ENCODE measurements at regions not wholly inside any gene's neighbourhood (a gene's known extent, or its start where the extent isn't known, plus 50 kb on each side); places are given as distances from the start of the nearest gene placed in this dataset.
"Not testable (repeated sequence)": the region's sequence is repeated elsewhere in the genome, so short reads cannot be mapped to it uniquely, and the experiment has no call there.

DNA sequence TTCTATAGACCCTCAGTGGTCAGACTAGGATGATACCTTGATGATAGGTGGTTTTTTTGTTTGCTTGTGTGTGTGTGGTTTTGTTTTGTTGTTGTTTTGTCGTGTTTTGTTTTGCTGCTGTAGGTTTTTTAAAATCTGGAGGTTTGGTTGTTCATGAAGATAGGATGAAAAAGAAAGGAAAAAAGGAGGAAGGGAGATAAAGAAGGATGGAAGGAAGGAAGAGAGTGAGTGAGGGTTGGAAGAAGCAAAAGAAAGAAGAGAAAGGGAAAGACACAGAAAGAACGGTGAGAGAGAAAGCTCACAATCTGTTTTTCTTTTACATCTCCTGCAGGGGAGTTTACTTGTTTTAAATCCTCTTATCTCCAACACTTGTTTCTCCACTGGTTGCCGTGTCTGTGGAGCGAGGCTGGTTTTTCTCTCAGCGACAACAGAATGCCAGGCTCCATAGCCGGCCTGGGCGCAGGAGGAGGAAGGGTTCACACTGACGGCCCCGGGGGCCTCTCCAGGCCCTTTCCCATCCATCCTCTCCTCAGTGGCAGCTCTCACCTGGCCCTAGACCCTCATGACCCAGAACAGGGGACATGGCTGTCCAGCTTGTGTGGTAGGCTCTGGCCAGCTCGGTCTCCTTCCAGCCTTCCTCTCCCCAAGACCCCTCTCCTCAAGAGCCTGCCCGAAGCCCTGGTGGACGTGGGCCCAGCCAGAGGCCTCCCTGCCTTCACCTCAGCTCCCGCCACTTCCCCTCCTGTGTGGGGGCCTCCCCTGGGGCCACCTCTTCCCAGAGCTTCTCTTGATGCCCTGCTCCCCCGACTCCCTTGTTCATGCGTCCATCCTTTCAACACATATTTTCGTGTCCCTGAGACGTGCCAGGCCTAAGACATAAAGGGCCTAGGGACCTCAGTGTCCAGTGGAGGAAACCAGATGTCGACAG lies 168.4 kb downstream of the VEGFA start:
- no peak for DNase-seq

DNA sequence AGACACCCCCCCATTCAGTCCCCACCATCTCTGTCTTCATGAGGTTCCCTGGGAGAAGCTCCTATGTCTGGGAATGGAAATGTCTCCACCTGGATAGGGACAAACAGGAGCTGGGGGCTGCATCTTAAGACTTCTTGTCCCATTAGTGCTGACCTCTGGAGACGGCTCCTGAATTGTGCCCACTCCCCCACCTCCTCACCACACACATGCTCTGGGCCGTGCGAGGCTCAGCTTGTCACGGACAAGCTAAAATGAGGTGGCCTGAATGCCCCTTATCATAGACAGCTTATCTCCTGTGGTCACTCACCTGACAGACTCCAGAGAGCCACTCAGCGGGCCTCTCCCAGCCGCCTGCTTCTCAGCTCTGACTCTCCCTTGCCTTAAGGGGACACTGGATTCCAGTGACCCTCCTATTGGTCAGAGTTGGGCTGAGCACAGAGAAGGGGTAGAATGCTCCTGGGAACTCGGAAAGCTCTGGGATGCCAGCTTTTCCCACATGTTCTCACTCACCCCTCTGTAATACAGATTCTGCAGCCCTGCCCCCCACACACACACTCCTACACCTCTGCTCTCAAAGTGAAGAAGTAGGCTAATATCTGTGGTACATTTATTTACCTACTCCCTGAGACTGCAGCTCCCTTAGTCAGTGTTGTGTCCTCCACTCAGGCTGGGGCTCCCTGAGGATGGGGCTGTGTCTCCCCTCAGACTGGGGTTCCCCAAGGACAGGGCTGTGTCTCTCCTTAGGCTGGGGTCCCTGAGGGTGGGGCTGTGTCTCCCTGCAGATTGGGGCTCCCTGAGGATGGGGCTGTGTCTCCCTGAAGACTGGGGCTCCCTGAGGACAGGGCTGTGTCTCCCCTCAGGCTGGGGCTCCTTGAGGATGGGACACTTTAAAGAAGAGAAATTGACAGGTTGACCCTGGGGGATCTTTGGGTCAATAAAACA lies 167.5 kb downstream of the VEGFA start:
- no peak for DNase-seq

DNA sequence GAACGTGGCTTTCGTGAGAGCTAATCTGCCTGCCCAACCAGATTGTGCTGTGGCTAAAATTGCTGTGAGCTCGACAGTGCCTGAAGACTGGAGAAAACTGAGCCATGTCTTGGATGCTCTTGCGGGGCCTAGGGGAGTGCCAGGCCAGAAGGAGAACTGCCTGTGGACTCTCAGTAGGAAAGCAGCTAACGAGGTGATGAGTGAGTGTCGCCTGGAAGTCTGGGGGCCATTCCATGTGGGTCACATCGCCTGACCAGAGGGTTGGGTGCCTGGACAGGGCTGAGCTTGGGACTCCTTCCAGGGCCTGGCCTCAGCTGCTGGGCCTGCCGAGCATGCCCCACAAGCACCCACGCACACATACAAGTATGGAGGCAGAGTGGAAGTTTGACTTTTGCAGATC lies 166.5 kb downstream of the VEGFA start:
- no peak for DNase-seq

DNA sequence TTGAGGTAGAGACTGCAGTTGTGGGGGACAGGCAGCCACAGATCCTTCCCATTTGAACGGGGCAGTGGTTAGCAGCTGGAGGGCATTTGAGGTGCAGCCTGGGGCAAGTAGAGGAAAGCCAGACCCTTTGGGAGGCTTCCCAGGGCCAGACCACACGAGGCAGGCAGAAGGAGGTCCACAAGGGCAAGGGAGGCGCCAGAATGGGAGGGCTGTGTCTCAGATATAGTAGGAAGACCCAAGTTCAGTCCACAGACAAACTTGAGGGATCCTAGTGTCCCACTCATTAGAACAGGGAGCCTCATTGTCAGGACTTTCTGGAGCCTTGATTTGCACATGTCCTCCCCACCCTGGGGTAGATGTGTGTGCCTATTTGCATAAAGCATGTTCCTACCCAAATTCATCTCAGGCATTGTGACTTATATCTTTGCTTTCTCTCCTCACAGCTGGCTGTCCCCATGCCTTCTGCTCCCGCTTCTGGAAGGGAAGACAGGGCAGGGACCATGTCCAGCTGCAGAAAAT lies 166.0 kb downstream of the VEGFA start:
- DNase-seq, result no peak

DNA sequence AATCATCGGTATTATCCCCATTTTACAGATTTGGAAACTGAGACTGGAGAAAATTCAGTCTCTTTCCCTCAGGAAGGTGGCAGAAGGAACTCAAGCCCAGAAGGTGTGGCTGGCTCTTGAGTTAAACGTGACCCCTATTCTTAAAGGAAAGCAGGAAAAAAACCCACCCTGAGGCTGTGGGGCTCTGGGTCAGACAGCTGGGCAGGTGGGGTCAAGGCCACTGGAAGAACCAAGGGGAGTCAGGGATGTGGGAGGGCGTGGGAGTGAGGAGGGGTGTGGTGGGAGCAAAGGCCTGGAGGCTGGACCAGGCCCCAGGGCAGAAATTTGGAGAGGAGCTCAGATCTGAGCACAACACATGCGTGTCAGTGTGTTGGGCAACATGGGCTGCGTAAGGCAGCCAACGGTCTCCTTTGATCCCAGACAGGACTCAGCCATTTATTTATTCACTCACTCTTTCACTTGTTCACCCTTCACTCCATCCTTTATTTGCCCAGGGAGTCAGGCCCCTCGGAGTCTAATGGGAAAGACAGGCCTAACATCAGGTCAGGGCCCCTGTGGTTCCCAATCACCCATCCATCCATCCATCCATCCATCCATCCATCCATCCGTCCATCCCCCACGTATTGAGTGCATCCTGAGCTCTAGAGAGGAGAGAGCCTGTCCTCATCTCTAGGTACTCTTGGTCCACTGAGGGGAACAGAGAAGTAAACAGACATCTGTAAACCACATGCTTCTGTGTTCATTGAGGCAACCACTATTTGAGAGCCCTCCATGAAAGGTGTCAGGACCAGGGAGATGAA lies 165.0 kb downstream of the VEGFA start:
- no peak for DNase-seq

DNA sequence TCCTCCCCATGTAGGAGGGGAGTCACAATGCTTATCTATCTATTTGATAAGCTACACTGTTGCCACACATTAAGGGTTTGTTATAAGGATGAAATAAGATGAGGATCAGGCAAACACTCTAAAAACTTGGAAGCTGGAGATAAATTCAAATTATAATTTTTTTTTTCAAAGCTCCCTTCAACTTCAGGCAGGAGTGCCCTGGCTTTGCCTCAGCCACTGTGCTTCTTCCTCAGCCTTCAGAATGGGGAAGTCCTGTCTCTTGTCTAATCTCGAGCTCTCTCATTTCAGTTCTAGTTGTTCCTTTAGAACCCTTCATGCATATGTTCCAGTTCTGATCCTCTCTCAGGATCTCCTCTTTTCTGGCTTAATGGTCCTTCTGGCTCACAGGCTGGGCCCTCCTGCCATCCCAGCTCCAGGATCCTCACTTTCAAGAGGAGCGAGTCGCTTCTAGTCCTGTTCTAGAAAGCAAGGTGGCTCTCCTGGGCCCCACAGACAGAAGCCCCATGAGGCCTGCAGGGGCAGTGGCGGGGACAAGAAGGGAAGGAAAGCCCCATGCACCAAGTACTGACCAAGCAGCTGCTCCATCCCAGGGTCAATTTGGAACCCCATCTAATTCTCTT lies 164.3 kb downstream of the VEGFA start:
- no peak for DNase-seq

DNA sequence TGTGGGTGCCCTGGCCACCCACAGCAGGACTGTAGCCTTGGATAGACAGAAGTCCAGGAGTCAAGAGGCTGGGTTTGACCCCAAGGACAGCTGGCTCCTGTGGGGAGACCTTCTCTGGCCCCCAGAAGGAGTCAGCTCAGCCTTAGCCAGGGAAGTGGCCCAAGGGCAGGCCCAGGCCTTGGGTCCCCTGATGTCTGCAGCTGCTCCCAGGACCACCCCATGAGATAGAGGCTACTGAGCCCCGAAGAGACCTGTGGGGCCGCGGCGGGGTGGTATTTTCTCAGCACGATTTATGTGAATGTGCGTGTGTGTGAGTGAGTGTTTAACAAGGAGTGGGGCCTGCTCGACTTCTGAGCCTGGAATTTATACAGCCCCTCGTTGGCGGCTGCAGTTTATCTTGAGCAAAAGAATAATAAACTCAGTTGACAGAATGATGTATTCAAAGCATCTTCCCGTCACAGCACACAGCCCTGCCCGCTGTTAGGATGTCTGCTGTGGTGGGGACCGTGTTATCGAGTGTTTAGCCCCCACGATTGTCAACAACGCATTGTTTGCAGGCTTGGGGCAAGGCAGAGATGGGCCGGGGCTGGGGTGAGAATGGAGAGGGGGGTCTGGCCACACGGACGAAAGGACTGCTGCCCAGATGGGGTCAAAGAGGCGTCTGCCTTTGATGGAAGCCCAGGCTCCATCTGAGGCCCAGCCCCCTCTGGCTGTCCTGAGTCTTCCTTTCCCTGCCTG lies 163.3 kb downstream of the VEGFA start:
- no peak for DNase-seq

DNA sequence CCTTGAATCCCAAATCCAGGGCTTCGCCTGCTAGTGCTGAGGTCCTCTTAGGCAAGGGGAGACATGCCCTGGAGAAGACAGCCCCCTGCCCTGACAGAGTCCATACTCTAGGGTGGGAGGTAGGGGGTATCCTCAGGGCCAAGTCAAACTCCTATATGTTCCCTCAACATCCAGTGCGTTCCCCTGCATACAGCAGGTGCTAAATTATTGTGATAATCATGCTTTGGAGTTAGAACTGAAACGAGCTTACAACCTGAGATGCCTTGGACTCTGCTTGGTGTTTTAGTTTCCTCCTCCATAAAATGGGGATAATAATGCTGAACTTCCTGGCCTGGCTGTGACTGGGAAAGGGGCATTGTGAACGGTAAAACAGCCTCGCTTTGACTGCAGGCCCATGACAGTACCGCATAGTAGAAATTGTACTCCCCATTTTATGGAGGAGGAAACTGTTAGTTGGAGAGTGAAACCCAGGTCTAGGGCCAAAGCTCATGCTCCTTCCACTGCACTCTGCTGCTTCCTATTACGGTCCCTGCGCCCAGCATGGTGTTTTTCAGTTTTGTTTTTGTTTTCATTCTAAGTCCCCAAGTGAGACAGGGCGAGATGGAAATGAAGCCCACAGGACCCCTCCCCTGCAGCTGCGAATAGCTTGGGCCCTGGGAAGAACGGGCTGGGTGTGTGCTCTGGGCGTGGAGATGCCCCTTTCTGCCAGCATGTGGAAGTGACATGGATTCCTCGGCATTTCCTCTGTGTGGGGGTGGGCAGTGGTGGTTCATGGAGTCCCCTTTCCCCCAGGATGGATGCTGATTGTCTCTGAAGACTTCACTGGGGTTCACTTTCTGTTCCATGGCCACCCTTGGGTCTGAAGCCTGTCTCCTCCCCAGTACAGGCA lies 162.5 kb downstream of the VEGFA start:
- DNase-seq, result no peak

DNA sequence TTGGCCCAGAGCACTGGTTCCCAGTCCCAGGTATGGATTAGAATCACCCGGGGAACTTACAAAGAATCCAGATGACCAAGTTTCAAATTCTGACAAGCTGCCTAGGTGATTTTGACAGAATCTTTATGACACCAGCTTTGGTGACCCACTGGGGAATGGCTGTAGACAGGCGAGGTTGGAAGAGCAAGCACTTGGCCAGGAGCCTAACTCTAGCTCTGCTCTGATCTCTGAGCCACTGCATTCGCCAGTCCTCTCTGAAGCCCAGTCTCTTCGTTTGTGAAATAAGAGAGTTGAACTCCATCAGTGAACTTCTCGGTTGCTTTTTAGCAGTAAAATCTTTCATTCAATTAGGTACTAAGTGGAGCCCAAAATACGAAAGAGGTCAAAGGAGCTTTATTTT lies 161.2 kb downstream of the VEGFA start:
- no peak for DNase-seq

DNA sequence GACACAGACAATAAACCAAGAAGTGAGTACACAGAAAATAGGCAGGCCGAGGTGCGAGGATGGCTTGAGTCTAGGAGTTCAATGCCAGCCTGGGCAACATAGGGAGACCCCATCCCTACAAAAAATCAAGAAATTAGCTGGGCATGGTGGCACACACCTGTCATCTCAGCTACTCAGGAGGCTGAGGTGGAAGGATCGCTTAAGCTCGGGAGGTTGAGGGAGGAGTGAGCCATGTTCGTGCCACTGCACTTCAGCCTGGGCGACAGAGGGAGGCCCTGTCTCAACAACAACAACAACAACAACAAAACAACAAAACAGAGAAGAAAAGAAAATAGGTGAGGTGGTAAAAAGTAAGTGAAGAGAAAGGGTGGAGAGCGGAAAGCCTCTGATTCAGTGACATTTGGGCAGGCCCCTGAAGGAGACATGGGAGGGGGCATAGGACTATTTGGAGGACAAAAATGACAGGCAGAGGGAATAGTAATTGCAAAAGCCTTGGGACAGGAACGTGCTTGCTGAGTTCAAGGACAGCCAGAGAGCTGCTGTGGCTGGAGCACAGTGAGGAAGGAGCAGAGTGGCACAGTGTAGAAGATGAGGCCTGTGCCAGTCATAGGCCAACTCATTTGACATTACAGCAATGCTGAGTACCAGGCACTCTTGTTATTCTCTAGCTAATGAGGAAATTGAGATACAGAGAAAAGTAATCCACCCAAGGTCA lies 160.6 kb downstream of the VEGFA start:
- DNase-seq, result no peak

DNA sequence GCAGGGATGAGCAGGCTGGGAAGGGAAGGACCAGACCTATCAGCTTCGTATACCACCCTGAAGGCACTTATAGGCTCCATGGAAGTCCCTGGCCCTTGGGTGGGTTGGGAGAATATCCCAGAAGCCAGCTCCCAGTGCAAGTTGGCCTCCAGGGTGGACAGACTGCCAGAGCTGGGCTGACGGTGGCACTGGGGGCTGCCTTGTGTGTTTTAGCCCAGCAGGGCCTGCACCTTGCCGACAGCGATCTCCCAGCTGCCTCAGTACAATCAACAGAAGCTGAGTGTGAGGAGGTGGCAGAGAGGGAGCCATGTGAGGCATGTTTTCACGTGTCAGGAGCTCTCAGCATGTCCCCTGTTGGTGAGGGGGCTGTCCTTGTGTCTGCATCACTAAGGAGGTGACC lies 159.5 kb downstream of the VEGFA start:
- DNase-seq, result no peak

DNA sequence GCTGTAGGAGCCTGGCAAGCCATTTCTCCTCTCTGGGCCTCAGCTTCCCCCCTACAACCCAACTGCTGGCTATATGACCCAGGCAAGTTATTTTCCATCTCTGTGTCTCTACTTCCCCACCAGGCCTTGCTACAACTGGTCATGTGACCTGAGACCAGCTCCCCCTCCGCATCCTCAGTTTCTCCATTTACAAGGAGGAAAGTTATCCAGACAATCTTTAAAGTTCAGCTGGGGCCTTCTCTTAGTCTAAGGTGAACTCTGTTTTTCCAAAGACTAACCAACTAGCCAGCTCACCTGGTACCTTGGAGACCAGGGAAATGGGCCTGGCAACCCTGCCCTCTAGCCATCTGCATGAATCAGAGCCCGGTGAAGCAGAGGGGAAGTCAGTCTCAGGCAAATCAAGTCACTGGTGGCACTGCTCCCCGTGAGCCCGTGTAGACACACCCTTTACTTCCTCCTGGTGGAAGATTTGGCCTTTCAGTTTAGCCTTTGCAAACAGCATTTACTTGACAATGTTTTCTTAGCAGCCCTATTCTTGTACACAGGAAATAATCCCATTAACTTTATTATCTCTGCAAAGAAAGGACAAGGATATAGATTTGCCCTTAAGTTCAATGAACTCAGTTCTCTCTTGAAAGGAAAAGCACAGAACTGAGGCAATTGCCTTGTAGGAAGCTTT lies 157.7 kb downstream of the VEGFA start:
- no peak for DNase-seq

DNA sequence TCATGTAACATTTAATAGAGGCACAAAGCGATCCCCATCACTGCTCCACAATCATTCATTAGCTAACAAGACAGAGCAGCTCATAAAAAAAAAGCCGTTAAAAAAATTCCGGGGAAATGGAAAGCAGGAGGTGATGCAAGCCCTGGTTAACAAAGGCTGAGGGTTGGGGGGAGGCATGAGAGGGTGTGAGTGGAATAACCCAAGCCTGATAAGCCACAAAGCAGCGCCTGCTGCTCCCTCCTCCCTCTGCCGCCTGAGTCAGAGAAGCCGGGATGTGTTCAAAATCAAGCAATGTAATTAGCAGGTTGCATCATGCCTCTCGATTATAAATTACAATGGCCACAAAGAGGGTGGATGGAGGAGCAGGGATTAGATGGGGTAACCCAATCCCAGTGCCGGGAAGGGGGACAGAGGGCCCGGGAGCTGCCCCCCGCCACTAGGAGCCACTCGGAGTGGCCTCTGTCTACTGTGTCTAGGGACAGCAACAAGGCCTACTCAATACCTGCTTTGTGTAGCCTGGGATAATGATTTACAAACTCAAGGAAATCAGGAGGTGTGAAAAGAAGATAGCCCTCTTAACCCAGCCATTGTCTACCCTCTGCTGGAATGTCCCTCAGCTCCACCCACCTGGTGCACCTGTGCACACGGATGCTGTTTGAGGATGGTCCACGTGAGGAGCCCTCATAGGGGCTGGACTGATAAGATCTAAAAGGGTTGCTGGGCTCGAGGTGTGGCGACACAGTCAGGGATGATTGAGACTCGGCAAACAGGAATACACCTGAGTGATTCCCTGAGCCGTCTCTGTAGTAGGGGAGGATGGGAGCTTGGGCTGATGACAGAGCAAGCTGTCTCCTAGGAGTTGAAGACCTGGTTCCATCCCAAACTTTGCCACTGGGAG lies 156.9 kb downstream of the VEGFA start:
- peak in 18 of 56 donors; percentile 3 to 47 (median 16) for DNase-seq

DNA sequence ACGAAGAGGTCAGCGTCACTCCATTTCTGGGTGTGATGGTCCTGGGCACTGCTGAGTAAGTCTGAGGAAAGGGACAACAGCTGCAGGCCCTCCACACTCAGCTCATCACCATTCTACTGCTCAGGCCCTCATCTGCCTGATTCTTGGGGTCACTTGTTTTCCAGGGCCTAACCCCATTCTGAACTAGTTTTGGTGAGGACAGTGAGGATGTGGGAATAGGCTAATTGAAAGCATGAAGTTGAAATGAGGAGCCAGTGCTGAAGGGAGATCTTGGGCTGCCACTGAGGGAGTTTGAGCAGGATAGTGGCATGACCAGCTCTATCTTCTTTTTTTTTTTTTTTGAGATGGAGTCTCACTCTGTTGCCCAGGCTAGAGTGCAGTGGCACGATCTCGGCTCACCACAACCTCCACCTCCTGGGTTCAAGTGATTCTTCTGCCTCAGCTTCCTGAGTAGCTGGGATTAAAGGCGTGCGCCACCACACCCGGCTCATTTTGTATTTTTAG lies 155.7 kb downstream of the VEGFA start:
- DNase-seq, result not testable (repeated sequence)

DNA sequence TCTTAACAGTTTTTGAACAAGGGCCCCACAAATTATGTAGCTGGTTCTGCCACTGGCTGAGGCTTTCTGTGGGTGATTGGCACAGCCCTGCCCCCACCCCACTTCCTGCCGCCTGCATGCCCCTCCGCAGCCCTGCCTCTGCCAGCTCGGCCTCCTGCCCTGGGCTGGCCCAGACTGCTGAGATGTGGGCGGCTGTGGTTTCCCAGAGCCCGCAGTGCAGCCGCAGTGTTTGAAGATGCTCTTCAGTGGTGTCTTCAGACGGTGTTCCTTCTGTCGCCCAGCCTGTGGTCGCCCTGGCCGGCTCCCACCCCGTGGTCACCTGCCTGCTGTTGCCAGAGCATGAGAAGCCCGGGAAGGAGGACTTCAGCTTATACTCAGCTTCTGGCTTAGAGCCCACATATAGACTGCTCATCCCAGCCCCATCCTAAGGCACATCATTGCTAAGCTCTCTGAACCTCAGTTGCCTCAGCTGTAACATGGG lies 154.3 kb downstream of the VEGFA start:
- peak in 28 of 56 donors; percentile 7 to 58 (median 25) for DNase-seq
